ENCODE measurements at regions not wholly inside any gene's neighbourhood (a gene's known extent, or its start where the extent isn't known, plus 50 kb on each side); places are given as distances from the start of the nearest gene placed in this dataset.

DNA sequence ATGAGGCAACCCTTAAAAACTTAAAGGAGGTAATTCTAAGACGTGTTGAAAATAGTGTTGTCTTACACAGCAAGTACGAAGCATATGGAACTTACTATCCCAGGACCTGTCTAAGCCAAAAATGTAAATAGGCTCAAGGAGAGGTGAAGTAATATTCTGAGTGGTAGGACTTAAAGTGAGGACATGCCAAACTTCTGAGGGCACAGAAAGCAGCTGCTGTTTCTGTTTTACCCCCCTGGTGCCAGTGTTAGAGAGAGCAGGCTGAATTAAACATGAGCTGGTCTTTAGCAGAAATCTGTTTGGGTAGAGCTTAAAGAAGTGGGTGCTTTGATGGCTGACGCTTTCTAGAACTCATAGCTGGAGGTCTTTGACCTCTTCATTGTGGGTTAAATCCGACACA is 149.7 kb upstream of the NPHP3 start:
- TF ChIP-seq, protein P1, sequence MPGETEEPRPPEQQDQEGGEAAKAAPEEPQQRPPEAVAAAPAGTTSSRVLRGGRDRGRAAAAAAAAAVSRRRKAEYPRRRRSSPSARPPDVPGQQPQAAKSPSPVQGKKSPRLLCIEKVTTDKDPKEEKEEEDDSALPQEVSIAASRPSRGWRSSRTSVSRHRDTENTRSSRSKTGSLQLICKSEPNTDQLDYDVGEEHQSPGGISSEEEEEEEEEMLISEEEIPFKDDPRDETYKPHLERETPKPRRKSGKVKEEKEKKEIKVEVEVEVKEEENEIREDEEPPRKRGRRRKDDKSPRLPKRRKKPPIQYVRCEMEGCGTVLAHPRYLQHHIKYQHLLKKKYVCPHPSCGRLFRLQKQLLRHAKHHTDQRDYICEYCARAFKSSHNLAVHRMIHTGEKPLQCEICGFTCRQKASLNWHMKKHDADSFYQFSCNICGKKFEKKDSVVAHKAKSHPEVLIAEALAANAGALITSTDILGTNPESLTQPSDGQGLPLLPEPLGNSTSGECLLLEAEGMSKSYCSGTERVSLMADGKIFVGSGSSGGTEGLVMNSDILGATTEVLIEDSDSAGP (CRISPR knock-in tag; IDR thresholded peaks at IDR 0.05): no peak
- TF ChIP-seq EZH2 (IDR thresholded peaks at IDR 0.05; ENCODE audit: borderline replicate concordance, low read depth, low read length) (no peak), ZNF589 (CRISPR knock-in tag; IDR thresholded peaks at IDR 0.05; ENCODE audit: low read depth) (no peak)
- TF ChIP-seq, protein P2, sequence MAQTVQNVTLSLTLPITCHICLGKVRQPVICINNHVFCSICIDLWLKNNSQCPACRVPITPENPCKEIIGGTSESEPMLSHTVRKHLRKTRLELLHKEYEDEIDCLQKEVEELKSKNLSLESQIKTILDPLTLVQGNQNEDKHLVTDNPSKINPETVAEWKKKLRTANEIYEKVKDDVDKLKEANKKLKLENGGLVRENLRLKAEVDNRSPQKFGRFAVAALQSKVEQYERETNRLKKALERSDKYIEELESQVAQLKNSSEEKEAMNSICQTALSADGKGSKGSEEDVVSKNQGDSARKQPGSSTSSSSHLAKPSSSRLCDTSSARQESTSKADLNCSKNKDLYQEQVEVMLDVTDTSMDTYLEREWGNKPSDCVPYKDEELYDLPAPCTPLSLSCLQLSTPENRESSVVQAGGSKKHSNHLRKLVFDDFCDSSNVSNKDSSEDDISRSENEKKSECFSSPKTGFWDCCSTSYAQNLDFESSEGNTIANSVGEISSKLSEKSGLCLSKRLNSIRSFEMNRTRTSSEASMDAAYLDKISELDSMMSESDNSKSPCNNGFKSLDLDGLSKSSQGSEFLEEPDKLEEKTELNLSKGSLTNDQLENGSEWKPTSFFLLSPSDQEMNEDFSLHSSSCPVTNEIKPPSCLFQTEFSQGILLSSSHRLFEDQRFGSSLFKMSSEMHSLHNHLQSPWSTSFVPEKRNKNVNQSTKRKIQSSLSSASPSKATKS (CRISPR knock-in tag; IDR thresholded peaks at IDR 0.05): no peak
